Skeletal muscle cell (primary cell): ENCODE measurements at regions not wholly inside any gene's neighbourhood (a gene's known extent, or its start where the extent isn't known, plus 50 kb on each side); places are given as distances from the start of the nearest gene placed in this dataset.

ENCODE experiments used
- DNase-seq: peaks from one replicate; pipeline ENCODE4 v3.0.0-alpha.2; 2010; ENCODE audit warnings: low read depth
- H3K4me3 ChIP-seq: 2 replicates; pipeline ENCODE4 v1.5.1; 2011; ENCODE audit warnings: low read depth, mild to moderate bottlenecking, control low read depth, low read length, moderate library complexity

DNA sequence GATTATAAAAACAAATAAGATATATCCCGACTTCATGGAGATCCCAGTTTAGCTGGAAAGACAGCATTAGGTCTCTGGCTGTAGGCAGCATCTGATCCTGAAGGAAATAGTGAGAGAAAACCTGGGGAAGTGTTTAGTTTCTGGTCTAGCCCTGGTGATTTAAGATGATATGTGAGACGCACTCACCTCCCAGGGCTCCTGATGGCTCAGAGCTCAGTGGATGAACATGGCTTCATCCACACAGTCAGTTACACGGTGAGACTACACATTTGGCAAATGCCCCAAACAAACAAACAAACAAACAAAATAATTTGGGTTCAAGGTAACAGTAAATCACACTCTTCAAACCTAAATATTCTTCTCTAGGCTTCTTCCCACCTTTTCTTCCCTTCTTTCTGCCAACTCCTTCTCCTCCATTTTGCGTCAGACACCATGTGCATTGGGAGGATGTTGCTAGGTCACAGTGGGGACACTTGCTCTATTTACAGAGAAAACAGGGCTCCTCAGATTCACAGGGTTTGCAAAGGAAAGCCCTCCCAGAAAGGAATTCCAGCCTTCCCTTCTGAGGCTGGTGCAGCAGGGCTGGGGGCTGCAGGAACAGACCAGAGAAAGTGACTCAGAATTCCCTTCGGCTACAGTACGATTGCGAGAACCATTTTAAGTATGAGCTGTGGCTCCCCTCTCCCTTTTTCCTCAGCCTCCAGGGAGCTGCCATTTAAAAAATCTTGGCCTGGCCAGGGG lies 59.6 kb upstream of the SALL4 start:
- DNase-seq, result no peak
- H3K4me3 ChIP-seq, result no peak overlapping the region

DNA sequence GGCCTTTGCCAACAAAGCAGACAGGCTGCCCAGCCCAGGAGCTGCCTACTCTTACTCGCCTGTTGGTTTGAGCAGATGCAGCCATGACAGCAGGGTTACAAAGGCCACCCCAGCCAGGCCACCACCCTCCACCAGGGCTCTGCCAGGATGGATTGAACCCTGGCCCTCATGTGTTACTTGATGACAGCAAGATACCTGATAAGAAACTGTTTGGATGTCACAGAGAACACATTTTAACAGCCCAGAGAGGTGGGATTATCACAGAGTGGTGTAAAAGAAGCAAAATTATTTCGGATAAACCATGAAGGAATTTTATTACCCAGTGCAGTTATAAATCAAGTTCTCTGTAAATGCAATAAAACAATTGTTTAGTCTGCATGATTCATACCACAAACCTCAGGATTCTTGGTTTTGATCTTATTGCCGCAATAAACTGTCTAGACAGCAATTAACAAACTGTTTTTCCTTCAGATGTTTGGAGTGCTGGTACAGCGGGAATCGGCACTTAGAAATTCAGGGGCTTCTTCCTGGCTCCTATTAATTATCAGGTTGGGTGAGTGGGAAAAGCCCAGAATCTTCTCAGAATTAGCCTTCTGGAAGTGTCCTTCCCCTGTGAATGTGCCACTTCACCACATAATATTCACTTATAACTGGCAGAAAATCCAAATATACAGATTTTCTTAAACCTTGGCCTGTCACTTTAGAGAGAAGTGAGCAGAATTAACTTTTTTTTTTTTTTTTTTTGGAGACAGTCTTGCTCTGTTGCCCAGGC lies 58.0 kb upstream of the SALL4 start:
- DNase-seq, result peak; percentile 25

DNA sequence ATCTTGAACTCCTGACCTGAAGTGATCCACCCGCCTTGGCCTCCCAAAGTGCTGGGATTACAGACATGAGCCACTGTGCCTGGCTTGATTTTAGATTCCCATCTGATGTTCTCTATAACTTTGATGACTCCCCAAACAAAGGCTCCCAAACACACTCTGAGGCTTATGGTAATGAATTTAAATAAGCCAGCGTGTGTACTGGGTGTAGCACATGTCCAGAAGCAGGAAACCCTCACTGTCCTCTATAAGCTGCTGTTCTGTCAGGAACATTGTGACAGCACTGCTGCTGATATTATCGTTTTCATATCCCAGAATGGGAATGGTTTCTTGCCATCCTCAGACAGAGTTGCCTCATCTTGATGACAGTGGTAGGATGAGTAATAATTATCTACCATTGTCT lies 54.1 kb upstream of the SALL4 start:
- no peak overlapping the region for H3K4me3 ChIP-seq
- no peak for DNase-seq

More for the DNA sequence above, 58.0 kb upstream of the SALL4 start:
- H3K4me3 ChIP-seq, result no peak overlapping the region

DNA sequence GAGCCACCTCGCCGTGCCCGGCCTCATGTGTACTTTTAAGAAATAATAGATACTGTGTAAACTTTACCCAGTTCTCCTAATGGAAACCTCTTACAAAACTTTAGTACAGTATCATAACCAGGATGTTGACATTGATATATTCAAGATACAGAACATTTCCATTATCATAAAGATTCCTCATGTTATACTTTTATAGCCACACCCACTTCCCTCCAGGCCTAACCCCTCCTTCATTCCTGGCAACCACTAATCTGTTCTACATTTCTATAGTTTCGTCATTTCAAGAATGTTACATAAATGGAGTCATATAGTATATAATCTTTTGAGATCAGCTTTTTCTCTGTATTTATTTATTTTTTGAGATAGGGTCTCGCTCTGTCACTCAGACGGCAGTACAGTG lies 52.6 kb upstream of the SALL4 start:
- DNase-seq, result no peak

More for the DNA sequence above, 52.6 kb upstream of the SALL4 start:
- no peak overlapping the region for H3K4me3 ChIP-seq
